Activated B cell treated with CpG ODN at 0.5 μM for 24 hours (primary cell): ENCODE measurements at regions not wholly inside any gene's neighbourhood (a gene's known extent, or its start where the extent isn't known, plus 50 kb on each side); places are given as distances from the start of the nearest gene placed in this dataset.

Experiments
- ATAC-seq: fragments of 200-7000 bp; cut with Tn5 transposase; one replicate; pipeline ENCODE4 v1.10.0; 2021; ENCODE audit warnings: low read depth, mild to moderate bottlenecking, moderate library complexity
- CTCF ChIA-PET: fragments of 350-600 bp; sonication (Branson Sonifier 250); formaldehyde crosslinking; loops from one replicate; lab custom pipeline; 2021; ENCODE audit warnings: antibody characterized with exemption; lab: Charles Lee
- POLR2A ChIA-PET: fragments of 350-600 bp; sonication (Branson Sonifier 250); formaldehyde crosslinking; loops from one replicate; lab custom pipeline; 2021; ENCODE audit warnings: antibody characterized with exemption; lab: Charles Lee
- DNase-seq: peaks from one replicate; pipeline ENCODE4 v3.0.0; 2022
- H3K27ac Mint-ChIP-seq: one replicate; pipeline ENCODE4 v1.8.0; 2020; ENCODE audit warnings: mixed read lengths
- H3K27me3 Mint-ChIP-seq: one replicate; pipeline ENCODE4 v1.8.0; 2021; ENCODE audit warnings: mixed read lengths
- H3K36me3 Mint-ChIP-seq: one replicate; pipeline ENCODE4 v1.8.0; 2021; ENCODE audit warnings: low read depth, mixed read lengths
- H3K4me1 Mint-ChIP-seq: one replicate; pipeline ENCODE4 v1.8.0; 2021; ENCODE audit warnings: mixed read lengths
- H3K4me3 Mint-ChIP-seq: one replicate; pipeline ENCODE4 v1.8.0; 2020; ENCODE audit warnings: mild to moderate bottlenecking, mixed read lengths
- H3K9me3 Mint-ChIP-seq: one replicate; pipeline ENCODE4 v1.8.0; 2020; ENCODE audit warnings: mixed read lengths
- intact Hi-C: fragments of 100-400 bp; cut with micrococcal nuclease; formaldehyde crosslinking; loops from one replicate; pipeline ENCODE4 v1.15.1; 2024
- TF ChIP-seq, protein P1 (sequence below): fragments of 200-600 bp; IDR thresholded peaks from one replicate; pipeline ENCODE4 v1.8.0; 2022; ENCODE audit warnings: antibody characterized with exemption, mild to moderate bottlenecking

DNA sequence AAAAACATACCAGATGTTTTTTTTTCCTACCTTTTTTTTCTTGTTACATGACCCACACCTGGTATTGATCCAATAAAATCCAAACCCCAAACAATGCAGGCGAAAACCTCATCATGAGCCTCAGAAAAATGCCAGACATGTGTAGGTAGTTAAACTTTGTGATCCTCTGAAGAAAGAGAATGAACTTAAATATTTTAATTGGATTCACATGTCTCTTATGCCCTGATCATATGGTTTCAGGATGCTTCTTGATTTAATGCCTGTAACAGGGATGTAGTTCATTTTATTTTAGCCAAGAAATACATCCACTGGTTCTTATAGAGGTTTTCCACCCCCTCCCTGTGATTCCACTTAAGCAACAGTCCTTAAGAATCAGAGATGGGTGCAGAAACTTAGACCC, 451.6 kb downstream of the TYW1 start:
- H3K27me3 Mint-ChIP-seq = no peaks in the 10 kb centered on the region
- ATAC-seq = no peak
- intact Hi-C loops = no loop called here
- POLR2A ChIA-PET = no interaction called here
- H3K27ac Mint-ChIP-seq = no peak overlapping the region
- peaks cover 8% of the 10 kb centered on the region for H3K9me3 Mint-ChIP-seq
- no peaks in the 10 kb centered on the region for H3K36me3 Mint-ChIP-seq
- DNase-seq = no peak
- H3K4me3 Mint-ChIP-seq = no peak overlapping the region
- H3K4me1 Mint-ChIP-seq = no peaks in the 10 kb centered on the region
- CTCF ChIA-PET = no interaction called here
- TF ChIP-seq, protein P1, sequence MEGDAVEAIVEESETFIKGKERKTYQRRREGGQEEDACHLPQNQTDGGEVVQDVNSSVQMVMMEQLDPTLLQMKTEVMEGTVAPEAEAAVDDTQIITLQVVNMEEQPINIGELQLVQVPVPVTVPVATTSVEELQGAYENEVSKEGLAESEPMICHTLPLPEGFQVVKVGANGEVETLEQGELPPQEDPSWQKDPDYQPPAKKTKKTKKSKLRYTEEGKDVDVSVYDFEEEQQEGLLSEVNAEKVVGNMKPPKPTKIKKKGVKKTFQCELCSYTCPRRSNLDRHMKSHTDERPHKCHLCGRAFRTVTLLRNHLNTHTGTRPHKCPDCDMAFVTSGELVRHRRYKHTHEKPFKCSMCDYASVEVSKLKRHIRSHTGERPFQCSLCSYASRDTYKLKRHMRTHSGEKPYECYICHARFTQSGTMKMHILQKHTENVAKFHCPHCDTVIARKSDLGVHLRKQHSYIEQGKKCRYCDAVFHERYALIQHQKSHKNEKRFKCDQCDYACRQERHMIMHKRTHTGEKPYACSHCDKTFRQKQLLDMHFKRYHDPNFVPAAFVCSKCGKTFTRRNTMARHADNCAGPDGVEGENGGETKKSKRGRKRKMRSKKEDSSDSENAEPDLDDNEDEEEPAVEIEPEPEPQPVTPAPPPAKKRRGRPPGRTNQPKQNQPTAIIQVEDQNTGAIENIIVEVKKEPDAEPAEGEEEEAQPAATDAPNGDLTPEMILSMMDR = no peak

DNA sequence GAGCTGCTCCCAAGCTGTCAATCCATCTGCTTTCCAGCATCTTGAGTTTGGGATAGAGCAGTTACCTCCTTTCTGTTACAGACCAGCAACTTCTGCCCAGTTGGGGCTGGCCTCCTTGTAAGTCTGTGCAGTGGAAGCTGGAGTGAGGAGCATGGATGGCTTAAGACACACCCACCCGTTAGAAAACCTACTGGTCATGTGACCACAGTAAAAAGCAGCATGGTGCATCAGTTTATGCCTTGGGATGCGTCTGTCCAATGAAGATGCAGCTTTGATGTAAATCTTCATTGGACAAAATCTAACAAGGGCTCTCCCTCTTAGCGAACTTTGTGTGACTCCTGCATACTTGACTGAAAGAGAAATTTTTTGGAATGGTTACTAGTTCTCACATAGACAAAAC, 453.5 kb downstream of the TYW1 start:
- ChIA-PET POLR2A (no interaction called here), CTCF (interaction anchor here (1.0 kb wide), 1 partner anchor 9 kb away, joined by 4 read pairs; no protein-coding TSS in a partner anchor)
- H3K9me3 Mint-ChIP-seq = peaks cover 3% of the 10 kb centered on the region
- intact Hi-C loops = no loop called here
- H3K4me3 Mint-ChIP-seq = no peak overlapping the region
- no peaks in the 10 kb centered on the region for H3K27me3 Mint-ChIP-seq
- H3K36me3 Mint-ChIP-seq = no peaks in the 10 kb centered on the region
- H3K4me1 Mint-ChIP-seq = no peaks in the 10 kb centered on the region
- DNase-seq (no peak), ATAC-seq (no peak)
- H3K27ac Mint-ChIP-seq = no peak overlapping the region
- TF ChIP-seq, protein P1 = no peak

DNA sequence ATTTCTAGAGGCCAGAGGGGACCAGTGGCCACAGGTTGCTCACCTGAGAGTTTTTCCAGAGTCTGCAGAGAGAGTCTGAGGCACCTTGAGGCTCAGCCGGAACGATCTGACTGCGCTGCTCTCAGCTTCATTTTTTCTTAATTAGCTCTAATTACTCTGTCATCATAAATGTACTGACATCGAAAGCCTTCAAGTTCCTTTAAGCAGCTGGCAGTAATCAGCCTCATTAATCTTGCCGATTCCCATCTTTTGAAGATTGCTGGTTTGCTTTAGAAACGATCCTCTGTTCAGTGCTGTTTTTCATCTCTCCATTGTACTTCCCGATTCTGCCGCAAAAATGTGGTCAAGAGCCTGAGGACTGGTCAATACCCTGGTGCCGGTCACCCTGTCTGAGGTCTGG, 454.7 kb downstream of the TYW1 start:
- Mint-ChIP-seq H3K36me3 (no peaks in the 10 kb centered on the region), H3K4me3 (no peak overlapping the region), H3K4me1 (no peaks in the 10 kb centered on the region), H3K27me3 (no peaks in the 10 kb centered on the region), H3K27ac (no peak overlapping the region), H3K9me3 (peaks cover 3% of the 10 kb centered on the region)
- ATAC-seq (no peak), DNase-seq (no peak)
- POLR2A ChIA-PET = no interaction called here
- intact Hi-C loops = no loop called here
- TF ChIP-seq, protein P1 = no peak
- CTCF ChIA-PET = no interaction called here

DNA sequence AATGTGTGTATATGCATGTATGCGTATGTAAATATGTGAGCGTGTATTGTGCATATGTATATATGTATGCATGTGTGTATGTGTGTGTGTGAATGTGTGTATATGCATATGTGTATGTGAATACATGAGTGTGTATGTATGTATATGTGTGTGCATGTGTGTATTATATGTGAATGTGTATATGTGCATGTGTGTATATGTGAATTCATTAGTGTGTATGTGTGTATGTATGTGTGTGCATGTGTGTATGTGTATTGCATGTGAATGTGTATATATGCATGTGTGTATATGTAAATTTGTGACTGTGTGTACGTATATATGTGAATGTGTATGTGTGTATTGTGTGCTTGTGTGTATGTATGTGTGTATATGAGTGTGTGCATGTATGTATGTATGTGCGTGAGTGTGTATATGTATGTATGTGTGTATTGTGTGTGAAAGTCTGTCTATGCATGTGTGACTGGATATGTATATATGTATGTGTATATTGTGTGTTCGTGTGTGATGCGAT, 455.9 kb downstream of the TYW1 start:
- CTCF ChIA-PET = no interaction called here
- Mint-ChIP-seq H3K4me3 (no peak overlapping the region), H3K4me1 (no peaks in the 10 kb centered on the region), H3K9me3 (peaks cover 3% of the 10 kb centered on the region), H3K27me3 (no peaks in the 10 kb centered on the region), H3K27ac (no peak overlapping the region), H3K36me3 (no peaks in the 10 kb centered on the region)
- POLR2A ChIA-PET = no interaction called here
- TF ChIP-seq, protein P1 = no peak
- ATAC-seq = no peak
- DNase-seq = no peak
- intact Hi-C loops = no loop called here

DNA sequence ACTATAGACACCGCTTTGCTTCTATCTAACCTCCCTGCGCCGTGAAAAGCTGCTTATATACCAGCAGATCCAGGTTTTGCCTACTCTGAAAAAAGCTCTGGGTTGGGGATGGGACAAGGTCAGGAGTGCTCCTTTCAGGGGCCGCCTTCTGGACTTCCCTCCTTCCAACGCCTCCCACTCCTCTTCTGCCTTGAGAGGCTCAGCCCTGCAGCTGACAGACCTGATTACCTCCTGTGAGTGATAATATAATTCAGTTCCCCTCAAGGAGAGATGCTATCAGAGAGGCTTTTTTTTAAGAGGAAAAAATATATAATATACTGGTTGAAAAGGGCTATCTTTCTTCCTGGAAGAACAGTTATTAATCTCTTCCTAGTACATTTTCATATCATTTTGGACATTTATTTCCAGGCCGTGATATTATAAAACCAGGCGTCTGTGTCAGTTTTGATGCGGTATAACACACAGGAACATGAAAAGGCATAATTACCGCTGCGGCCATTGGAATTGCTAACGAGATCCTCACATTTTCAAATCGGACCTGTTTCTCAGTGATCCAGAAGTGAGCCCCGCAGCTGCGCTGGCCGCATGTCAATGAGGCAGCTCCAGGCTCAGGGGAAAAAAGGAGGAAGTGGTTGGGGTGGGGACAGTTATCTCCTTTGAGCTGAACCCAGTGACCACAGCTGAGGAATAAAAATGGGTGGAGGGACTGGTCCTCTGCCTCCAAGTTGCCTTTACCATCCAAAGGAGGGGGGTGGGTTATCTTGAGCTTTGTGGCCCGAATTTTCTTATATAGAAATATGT, 457.1 kb downstream of the TYW1 start:
- Mint-ChIP-seq H3K9me3 (no peaks in the 10 kb centered on the region), H3K36me3 (no peaks in the 10 kb centered on the region), H3K4me3 (no peak overlapping the region), H3K27me3 (no peaks in the 10 kb centered on the region), H3K27ac (no peak overlapping the region), H3K4me1 (no peaks in the 10 kb centered on the region)
- ATAC-seq (no peak), DNase-seq (no peak)
- ChIA-PET POLR2A (no interaction called here), CTCF (no interaction called here)
- intact Hi-C loops = no loop called here
- TF ChIP-seq, protein P1 = no peak
